Breast epithelium (tissue), 4 donors: ENCODE measurements at regions not wholly inside any gene's neighbourhood (a gene's known extent, or its start where the extent isn't known, plus 50 kb on each side); places are given as distances from the start of the nearest gene placed in this dataset.

Experiments used
- DNase-seq, 2 donors: peaks; one replicate each; pipeline ENCODE4 v3.0.0-alpha.2; 2019; ENCODE audit warnings: low spot score in 2 of 2
- H3K27ac ChIP-seq, 2 donors: fragments of 200-600 bp; sonication (generic) in 1 of 2; one replicate each; pipeline ENCODE4 v1.5.1; 2016 to 2019; ENCODE audit warnings: mild to moderate bottlenecking in 1 of 2
- H3K27me3 ChIP-seq, 2 donors: fragments of 200-600 bp; sonication (generic) in 1 of 2; one replicate each; pipeline versions ENCODE4 v1.5.1 to v1.6.0; 2017 to 2019; ENCODE audit warnings: control low read depth in 1 of 2, mild to moderate bottlenecking in 1 of 2
- H3K36me3 ChIP-seq: fragments of 200-600 bp; one replicate; pipeline ENCODE4 v1.5.1; 2019
- H3K4me1 ChIP-seq, 2 donors: fragments of 200-600 bp; sonication (generic); one replicate each; pipeline ENCODE4 v1.5.1; 2016 to 2019; ENCODE audit warnings: control low read depth in 1 of 2
- H3K4me3 ChIP-seq, 3 donors: fragments of 200-600 bp; sonication (generic); 1 replicate in 2 of 3; 2 replicates in 1 of 3; pipeline ENCODE4 v1.5.1; 2016 to 2019; ENCODE audit warnings: mild to moderate bottlenecking in 3 of 3, moderate library complexity in 2 of 3
- H3K9me3 ChIP-seq, 2 donors: fragments of 200-600 bp; sonication (generic) in 1 of 2; one replicate each; pipeline ENCODE4 v1.5.1; 2016 to 2019; ENCODE audit warnings: control low read depth in 1 of 2
- POLR2A ChIP-seq: fragments of 450-650 bp; IDR thresholded peaks from one replicate; pipeline ENCODE4 v1.6.1; 2016; ENCODE audit warnings: antibody characterized with exemption, mild to moderate bottlenecking, moderate library complexity
- POLR2AphosphoS5 ChIP-seq, 3 donors: sonication (generic); formaldehyde crosslinking; IDR thresholded peaks; one replicate each; pipeline ENCODE4 v1.6.1; 2017; ENCODE audit warnings: antibody characterized with exemption in 3 of 3
- intact Hi-C: fragments of 100-400 bp; cut with DNase I; formaldehyde crosslinking; loops from one replicate; pipeline ENCODE4 v1.15.1; 2023; ENCODE audit warnings: low total_unique reads
- TF ChIP-seq, protein P1 (sequence below), 3 donors: fragments of 450-650 bp; IDR thresholded peaks; one replicate each; pipeline ENCODE4 v1.5.1; 2016 to 2017; ENCODE audit warnings: antibody characterized with exemption in 3 of 3, mild to moderate bottlenecking in 3 of 3, moderate library complexity in 3 of 3

DNA sequence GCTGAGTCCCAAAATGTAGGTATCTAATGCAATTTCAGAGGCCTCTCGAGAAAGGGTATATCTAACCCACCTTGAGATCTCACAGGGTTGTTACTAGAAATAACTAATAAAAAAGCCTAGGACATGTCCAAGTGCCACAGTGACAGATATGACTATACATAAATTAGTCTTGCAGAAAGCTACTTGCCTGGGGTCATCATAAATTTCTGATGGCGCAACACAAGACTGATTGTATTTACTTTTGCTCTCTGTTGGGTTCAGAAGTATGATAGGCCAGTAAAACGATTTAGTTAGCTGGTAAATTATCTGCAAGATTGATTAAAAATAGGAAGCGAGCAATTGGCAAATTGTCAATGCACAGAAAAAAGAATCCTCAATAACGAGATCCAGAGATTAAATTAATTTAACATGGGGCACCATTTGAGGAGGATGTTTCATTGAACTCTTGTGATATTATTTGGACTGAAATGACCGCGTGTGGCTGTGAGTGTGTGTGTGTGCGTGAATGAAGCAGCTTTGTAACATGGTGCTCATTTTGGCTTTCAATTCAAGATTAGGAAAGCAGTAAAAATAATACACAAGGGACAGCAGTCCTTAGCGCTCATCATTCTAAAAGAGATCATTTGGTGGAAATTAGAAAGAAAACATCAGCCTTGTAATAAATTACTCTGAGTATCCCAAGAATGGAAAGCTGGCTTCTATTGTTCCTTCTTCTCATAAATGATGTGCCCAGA is 157.4 kb upstream of the ZFHX3 start:
- no peak overlapping the region for H3K4me3 ChIP-seq
- no peaks in the 10 kb centered on the region for H3K9me3 ChIP-seq
- H3K27me3 ChIP-seq: peaks cover 0 to 3% of the 10 kb centered on the region in 2 donors
- TF ChIP-seq POLR2AphosphoS5 (IDR thresholded peaks at IDR 0.05) (no peak), POLR2A (no peak)
- TF ChIP-seq, protein P1, sequence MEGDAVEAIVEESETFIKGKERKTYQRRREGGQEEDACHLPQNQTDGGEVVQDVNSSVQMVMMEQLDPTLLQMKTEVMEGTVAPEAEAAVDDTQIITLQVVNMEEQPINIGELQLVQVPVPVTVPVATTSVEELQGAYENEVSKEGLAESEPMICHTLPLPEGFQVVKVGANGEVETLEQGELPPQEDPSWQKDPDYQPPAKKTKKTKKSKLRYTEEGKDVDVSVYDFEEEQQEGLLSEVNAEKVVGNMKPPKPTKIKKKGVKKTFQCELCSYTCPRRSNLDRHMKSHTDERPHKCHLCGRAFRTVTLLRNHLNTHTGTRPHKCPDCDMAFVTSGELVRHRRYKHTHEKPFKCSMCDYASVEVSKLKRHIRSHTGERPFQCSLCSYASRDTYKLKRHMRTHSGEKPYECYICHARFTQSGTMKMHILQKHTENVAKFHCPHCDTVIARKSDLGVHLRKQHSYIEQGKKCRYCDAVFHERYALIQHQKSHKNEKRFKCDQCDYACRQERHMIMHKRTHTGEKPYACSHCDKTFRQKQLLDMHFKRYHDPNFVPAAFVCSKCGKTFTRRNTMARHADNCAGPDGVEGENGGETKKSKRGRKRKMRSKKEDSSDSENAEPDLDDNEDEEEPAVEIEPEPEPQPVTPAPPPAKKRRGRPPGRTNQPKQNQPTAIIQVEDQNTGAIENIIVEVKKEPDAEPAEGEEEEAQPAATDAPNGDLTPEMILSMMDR (IDR thresholded peaks at IDR 0.05): no peak
- H3K4me1 ChIP-seq: no peaks in the 10 kb centered on the region
- no peaks in the 10 kb centered on the region for H3K36me3 ChIP-seq
- no peak for DNase-seq
- no peak overlapping the region for H3K27ac ChIP-seq
- intact Hi-C loops: no loop called here

DNA sequence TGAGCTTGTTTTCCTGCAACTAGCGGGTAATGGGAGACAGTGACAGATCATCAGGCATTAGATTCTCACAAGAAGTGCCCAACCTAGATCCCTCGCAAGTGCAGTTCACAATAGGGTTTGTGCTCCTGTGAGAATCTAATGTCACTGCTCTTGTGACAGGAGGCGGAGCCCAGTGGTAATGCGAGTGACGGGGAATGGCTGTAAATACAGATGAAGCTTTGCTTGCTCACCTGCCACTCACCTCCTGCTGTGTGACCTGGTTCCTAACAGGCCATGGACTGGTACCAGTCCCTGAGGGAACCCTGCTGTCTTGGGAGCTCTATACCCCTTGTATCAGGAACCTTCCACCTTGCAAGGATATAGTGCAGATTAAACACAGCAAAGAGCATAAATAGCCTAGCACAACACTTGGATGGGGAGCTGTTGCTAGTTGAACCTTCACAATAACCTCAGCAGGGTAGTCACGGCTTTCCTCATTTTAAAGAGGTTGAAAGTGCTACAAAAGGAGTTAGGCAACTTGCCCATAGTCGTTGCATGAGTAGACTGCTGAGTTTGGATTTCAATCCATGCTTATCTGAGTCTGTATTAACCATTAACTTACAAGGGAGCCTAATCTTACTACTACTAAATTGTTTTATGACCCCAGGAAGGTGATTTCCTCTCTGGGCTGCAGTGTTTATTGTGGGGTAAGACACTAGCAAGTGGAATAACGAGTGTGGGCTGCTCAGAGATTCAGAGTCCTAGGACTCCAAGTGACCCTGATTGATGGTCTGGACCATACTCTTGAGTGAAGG is 156.6 kb upstream of the ZFHX3 start:
- TF ChIP-seq, protein P1 (IDR thresholded peaks at IDR 0.05): no peak
- TF ChIP-seq POLR2A: no peak
- no peak for TF ChIP-seq POLR2AphosphoS5 (IDR thresholded peaks at IDR 0.05)
- no peaks in the 10 kb centered on the region for H3K4me1 ChIP-seq
- H3K4me3 ChIP-seq: no peak overlapping the region
- H3K9me3 ChIP-seq: no peaks in the 10 kb centered on the region
- DNase-seq: no peak
- H3K27ac ChIP-seq: no peak overlapping the region
- peaks cover 0 to 3% of the 10 kb centered on the region in 2 donors for H3K27me3 ChIP-seq
- H3K36me3 ChIP-seq: no peaks in the 10 kb centered on the region
- intact Hi-C loops: no loop called here

DNA sequence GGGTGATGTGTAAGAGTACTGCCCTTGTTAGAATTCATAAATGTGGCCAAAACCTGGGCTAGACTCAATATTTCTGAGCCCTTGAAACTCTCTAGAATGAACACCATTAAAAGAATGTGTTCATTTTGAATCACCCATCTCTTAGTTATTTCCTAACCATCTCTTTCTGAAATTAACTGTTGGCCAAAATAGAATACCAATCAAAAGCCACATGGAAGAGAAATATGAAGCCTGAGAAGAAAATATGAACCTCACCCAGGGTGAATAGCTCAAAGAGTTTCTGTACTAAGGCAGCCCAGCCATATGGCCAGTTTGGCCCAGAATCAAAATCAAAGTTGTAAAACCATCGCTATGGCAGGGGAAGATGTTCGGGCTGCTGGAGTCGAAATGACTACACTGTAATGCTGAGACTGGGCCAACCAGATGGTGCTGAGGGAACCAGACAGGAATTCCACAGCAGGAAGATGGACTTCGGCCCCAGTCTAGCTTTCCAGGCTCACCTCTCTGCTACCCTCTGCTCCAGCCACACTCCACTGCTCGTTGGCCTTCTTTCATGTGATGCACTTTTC is 154.3 kb upstream of the ZFHX3 start:
- no peaks in the 10 kb centered on the region for H3K4me1 ChIP-seq
- TF ChIP-seq, protein P1 (IDR thresholded peaks at IDR 0.05): no peak
- TF ChIP-seq POLR2AphosphoS5 (IDR thresholded peaks at IDR 0.05): no peak
- TF ChIP-seq POLR2A: no peak
- H3K36me3 ChIP-seq: no peaks in the 10 kb centered on the region
- peaks cover 0 to 3% of the 10 kb centered on the region in 2 donors for H3K27me3 ChIP-seq
- no peak overlapping the region for H3K27ac ChIP-seq
- no peaks in the 10 kb centered on the region for H3K9me3 ChIP-seq
- intact Hi-C loops: no loop called here
- DNase-seq: no peak
- no peak overlapping the region for H3K4me3 ChIP-seq

DNA sequence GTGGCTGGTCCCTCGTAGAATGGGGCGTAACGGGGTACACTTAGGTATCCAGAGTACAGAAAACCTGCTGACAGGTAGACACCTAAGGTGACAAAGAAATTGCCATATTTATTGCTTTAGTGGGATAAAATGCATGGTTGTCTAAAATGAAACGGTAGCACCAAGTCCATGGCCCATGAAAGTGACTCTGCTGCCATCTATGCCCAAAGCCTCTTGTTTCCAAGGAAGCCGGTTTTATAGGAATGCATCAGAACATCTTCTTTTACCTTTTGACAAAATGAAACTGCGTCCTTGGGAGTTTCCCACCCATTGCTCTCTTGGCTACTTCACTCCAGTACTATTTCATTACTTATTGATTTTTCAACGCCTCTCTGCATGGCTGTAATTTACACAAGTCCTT is 151.3 kb upstream of the ZFHX3 start:
- Histone ChIP-seq H3K27me3 (no peaks in the 10 kb centered on the region), H3K9me3 (no peaks in the 10 kb centered on the region), H3K4me3 (no peak overlapping the region), H3K27ac (no peak overlapping the region), H3K36me3 (no peaks in the 10 kb centered on the region), H3K4me1 (no peaks in the 10 kb centered on the region)
- TF ChIP-seq POLR2AphosphoS5 (IDR thresholded peaks at IDR 0.05): no peak
- TF ChIP-seq, protein P1 (IDR thresholded peaks at IDR 0.05): no peak
- TF ChIP-seq POLR2A: no peak
- DNase-seq: no peak
- intact Hi-C loops: no loop called here

DNA sequence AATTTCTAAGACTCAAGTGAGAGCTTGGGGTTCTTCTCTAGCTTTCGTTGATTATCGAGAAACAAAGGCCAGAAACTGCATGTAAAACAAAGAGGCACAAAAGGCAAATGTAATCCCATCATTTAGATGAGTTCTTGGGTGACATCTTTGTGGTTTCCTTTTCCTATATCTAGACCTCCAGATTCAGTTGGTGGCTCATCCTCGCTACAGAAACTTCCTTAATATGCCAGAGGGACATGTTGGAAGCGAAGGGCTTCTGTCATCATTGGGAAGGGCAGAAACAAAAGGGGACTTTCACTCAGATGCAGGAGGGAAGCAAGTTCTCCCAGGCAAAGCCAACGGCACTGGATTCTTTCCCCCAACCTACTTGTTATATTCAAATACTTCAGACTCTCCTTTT is 150.6 kb upstream of the ZFHX3 start:
- intact Hi-C loops: no loop called here

More for the DNA sequence above, 150.6 kb upstream of the ZFHX3 start:
- Histone ChIP-seq H3K27ac (no peak overlapping the region), H3K4me1 (no peaks in the 10 kb centered on the region), H3K9me3 (no peaks in the 10 kb centered on the region), H3K36me3 (no peaks in the 10 kb centered on the region), H3K4me3 (no peak overlapping the region), H3K27me3 (no peaks in the 10 kb centered on the region)
- TF ChIP-seq, protein P1 (IDR thresholded peaks at IDR 0.05): no peak
- no peak for DNase-seq
